IPS DF 6.9 (cell line): ENCODE measurements at regions not wholly inside any gene's neighbourhood (a gene's known extent, or its start where the extent isn't known, plus 50 kb on each side); places are given as distances from the start of the nearest gene placed in this dataset.

Experiments used
- DNase-seq: peaks from one replicate; pipeline ENCODE4 v3.0.0-alpha.2; 2013; ENCODE audit warnings: low read depth, low spot score
- H3K27ac ChIP-seq: one replicate; pipeline ENCODE4 v1.5.1; 2013; ENCODE audit warnings: low read length, control low read depth
- H3K27me3 ChIP-seq: 2 replicates; pipeline ENCODE4 v1.6.1; 2013; ENCODE audit warnings: mild to moderate bottlenecking, low read length; ENCODE audit not compliant: control insufficient read depth, insufficient read depth
- H3K36me3 ChIP-seq: 2 replicates; pipeline ENCODE4 v1.6.1; 2013; ENCODE audit warnings: low read length; ENCODE audit not compliant: control insufficient read depth, insufficient read depth
- H3K4me1 ChIP-seq: 2 replicates; pipeline ENCODE4 v1.6.1; 2013; ENCODE audit warnings: low read length; ENCODE audit not compliant: control insufficient read depth, insufficient read depth
- H3K4me3 ChIP-seq: 2 replicates; pipeline ENCODE4 v1.5.1; 2013; ENCODE audit warnings: mild to moderate bottlenecking, low read length
- H3K9me3 ChIP-seq: 2 replicates; pipeline ENCODE4 v1.6.1; 2013; ENCODE audit warnings: low read length, inconsistent platforms; ENCODE audit not compliant: control insufficient read depth, insufficient read depth
- WGBS: extraction: QIAGEN DNeasy Blood & Tissue Kit; methylation state at CpG from one replicate; pipeline ENCODE4 v1.1.7; 2013; ENCODE audit warnings: mixed read lengths, missing lambda C conversion rate; ENCODE audit not compliant: insufficient read length, insufficient coverage; 5-methylcytosine and 5-hydroxymethylcytosine counted together

DNA sequence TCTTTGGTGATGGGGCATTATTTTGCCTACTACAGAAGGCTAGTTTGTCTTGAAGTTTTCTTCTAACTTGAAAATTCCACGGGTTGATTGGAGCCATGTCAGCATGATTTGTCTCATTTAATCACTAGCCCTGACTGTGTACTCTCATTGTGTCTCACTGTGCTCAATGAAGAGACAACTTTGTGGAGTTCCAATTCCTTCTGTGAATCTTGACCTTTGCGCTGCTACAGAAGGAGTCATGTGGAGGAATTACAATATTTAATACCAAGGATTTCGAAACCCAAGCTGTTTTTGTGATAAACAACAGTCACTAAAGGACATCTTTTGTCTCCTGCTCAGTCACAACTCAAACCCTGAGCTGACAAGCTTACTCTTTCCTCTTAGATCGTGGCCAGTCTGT is 98.6 kb upstream of the ACTBL2 start:
- DNase-seq, result no peak
- H3K27ac ChIP-seq, result no peak overlapping the region
- no peak overlapping the region for H3K4me3 ChIP-seq
- no peaks in the 10 kb centered on the region for H3K9me3 ChIP-seq
- no peaks in the 10 kb centered on the region for H3K36me3 ChIP-seq
- no CpG with 5 or more reads among the region's 4 CpGs for whole genome bisulfite sequencing
- no peaks in the 10 kb centered on the region for H3K27me3 ChIP-seq
- no peaks in the 10 kb centered on the region for H3K4me1 ChIP-seq

GRCh38 chr5:57577432-57578175 is 95.0 kb upstream of the ACTBL2 start:
- DNase-seq, result no peak
- no peaks in the 10 kb centered on the region for H3K9me3 ChIP-seq

GRCh38 chr5:57576317-57576716 is 93.7 kb upstream of the ACTBL2 start:
- no peak overlapping the region for H3K27ac ChIP-seq
- no CpG with 5 or more reads among the region's 6 CpGs for WGBS
- no peaks in the 10 kb centered on the region for H3K36me3 ChIP-seq
- no peaks in the 10 kb centered on the region for H3K27me3 ChIP-seq
- no peak for DNase-seq
- H3K4me3 ChIP-seq, result no peak overlapping the region
- H3K4me1 ChIP-seq, result no peaks in the 10 kb centered on the region
- H3K9me3 ChIP-seq, result no peaks in the 10 kb centered on the region

More at GRCh38 chr5:57577432-57578175, 95.0 kb upstream of the ACTBL2 start:
- H3K27ac ChIP-seq, result no peak overlapping the region
- H3K36me3 ChIP-seq, result no peaks in the 10 kb centered on the region
- H3K27me3 ChIP-seq, result no peaks in the 10 kb centered on the region
- H3K4me1 ChIP-seq, result no peaks in the 10 kb centered on the region
- H3K4me3 ChIP-seq, result no peak overlapping the region
- no CpG with 5 or more reads among the region's 8 CpGs for WGBS

GRCh38 chr5:57575839-57576238 is 93.2 kb upstream of the ACTBL2 start:
- Histone ChIP-seq H3K9me3 (no peaks in the 10 kb centered on the region), H3K27ac (no peak overlapping the region), H3K36me3 (no peaks in the 10 kb centered on the region), H3K27me3 (no peaks in the 10 kb centered on the region), H3K4me3 (no peak overlapping the region), H3K4me1 (no peaks in the 10 kb centered on the region)
- DNase-seq, result no peak
- WGBS, result no CpG with 5 or more reads among the region's 9 CpGs

DNA sequence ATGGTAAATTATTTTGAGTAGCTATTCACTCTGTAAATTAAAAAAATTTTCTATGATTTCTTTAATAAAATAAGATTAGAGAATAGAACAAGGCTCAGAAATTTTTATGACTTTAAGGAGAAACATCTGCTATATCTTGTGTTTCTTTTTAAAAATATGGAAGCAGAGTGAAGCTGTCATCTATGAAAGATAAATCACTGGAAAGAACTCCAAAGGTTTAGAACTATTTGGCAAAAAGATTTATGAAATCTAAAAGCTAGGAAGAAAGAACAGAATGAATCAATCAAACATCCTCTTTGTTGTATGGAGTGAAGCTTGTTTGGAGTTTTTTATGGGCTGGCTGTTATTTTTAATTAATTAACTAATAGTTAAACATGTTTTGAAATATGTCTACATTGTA is 89.8 kb upstream of the ACTBL2 start:
- no peak overlapping the region for H3K27ac ChIP-seq
- no peaks in the 10 kb centered on the region for H3K36me3 ChIP-seq
- H3K4me1 ChIP-seq, result no peaks in the 10 kb centered on the region
- no peaks in the 10 kb centered on the region for H3K9me3 ChIP-seq
- H3K27me3 ChIP-seq, result no peaks in the 10 kb centered on the region
- no peak overlapping the region for H3K4me3 ChIP-seq
- DNase-seq, result no peak

DNA sequence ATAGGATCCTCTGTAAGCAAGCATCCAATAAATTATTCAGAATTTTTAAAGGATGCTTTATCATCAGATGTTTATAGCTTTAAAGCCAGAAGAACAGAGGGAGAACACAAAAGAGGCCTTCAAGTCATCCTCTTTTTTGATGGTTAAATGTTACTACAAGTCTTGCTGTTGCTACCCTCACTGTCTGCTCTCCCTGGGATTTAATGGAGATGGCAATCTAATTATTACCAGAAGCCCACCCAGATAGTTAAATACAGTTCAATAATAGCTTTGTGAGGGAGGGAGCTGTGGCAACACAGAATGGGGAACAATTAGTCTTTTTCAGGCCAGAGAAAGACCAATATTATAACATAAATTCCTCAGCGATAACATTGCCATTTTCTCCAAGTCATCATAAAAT is 87.0 kb upstream of the ACTBL2 start:
- WGBS, result no CpG with 5 or more reads among the region's 1 CpG
- no peak for DNase-seq
- no peaks in the 10 kb centered on the region for H3K4me1 ChIP-seq
- no peak overlapping the region for H3K27ac ChIP-seq
- H3K4me3 ChIP-seq, result no peak overlapping the region
- H3K36me3 ChIP-seq, result no peaks in the 10 kb centered on the region
- H3K27me3 ChIP-seq, result no peaks in the 10 kb centered on the region
- H3K9me3 ChIP-seq, result no peaks in the 10 kb centered on the region

DNA sequence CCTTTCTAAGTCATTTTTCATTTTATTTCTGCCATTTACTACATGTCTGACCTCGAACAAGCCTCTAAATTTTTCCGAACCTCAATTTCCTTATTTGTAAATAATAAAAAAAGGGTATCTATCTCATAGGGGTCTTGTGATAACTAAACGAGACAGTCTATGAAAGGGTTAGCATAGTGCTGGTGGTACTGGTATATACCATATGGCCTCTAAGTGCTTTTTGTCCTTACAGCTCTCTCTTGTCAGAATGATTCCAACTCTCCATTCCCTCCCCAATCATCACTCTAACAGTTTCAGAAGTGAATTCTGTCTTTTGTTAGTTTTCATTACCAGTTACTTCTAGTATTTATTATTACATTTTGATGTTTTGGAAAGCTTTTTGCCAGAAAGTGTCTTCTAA is 85.5 kb upstream of the ACTBL2 start:
- DNase-seq, result no peak
- Histone ChIP-seq H3K27ac (no peak overlapping the region), H3K9me3 (no peaks in the 10 kb centered on the region), H3K36me3 (no peaks in the 10 kb centered on the region), H3K4me1 (no peaks in the 10 kb centered on the region), H3K4me3 (no peak overlapping the region), H3K27me3 (no peaks in the 10 kb centered on the region)
- WGBS, result no CpG with 5 or more reads among the region's 3 CpGs

DNA sequence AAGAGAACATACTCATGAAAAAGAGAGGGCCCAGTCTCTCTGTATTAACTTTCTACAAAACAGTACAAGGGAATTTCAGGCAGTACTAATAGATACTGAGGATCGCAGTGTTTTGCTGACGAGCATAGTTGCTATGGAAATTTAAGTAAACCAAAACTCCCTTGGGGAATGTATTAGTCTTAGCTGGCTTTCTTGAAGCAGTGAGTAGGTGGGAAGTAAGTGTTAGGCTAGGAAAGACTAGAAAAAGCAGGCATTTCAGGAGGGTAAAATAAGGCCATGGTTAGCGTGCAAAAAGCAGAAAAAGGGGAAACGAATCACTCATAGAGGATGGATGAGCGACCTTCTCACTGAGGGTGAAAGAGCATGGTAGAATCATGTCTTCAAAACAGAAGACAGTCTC is 84.3 kb upstream of the ACTBL2 start:
- Histone ChIP-seq H3K4me3 (no peak overlapping the region), H3K9me3 (no peaks in the 10 kb centered on the region), H3K27me3 (no peaks in the 10 kb centered on the region), H3K27ac (no peak overlapping the region), H3K36me3 (no peaks in the 10 kb centered on the region), H3K4me1 (no peaks in the 10 kb centered on the region)
- no peak for DNase-seq
- no CpG with 5 or more reads among the region's 5 CpGs for WGBS

- Histone ChIP-seq H3K36me3 (no peaks in the 10 kb centered on the region), H3K27me3 (no peaks in the 10 kb centered on the region), H3K4me1 (no peaks in the 10 kb centered on the region), H3K9me3 (no peaks in the 10 kb centered on the region), H3K27ac (no peak overlapping the region), H3K4me3 (no peak overlapping the region)
- DNase-seq, result no peak
- no CpG with 5 or more reads among the region's 3 CpGs for WGBS
Measured at GRCh38 chr5:57561231-57561842, 78.7 kb upstream of the ACTBL2 start.

- DNase-seq, result no peak
- no peak overlapping the region for H3K4me3 ChIP-seq
- H3K27me3 ChIP-seq, result no peaks in the 10 kb centered on the region
- no peaks in the 10 kb centered on the region for H3K36me3 ChIP-seq
- H3K9me3 ChIP-seq, result no peaks in the 10 kb centered on the region
- WGBS, result no CpG with 5 or more reads among the region's 3 CpGs
- no peak overlapping the region for H3K27ac ChIP-seq
- H3K4me1 ChIP-seq, result no peaks in the 10 kb centered on the region
Measured at GRCh38 chr5:57559110-57559635, 76.6 kb upstream of the ACTBL2 start.

GRCh38 chr5:57552033-57552432 is 69.4 kb upstream of the ACTBL2 start:
- Histone ChIP-seq H3K27me3 (no peaks in the 10 kb centered on the region), H3K4me1 (no peaks in the 10 kb centered on the region)
- no CpG with 5 or more reads among the region's 3 CpGs for WGBS

More at GRCh38 chr5:57552033-57552432, 69.4 kb upstream of the ACTBL2 start:
- Histone ChIP-seq H3K4me3 (no peak overlapping the region), H3K9me3 (no peaks in the 10 kb centered on the region), H3K27ac (no peak overlapping the region), H3K36me3 (no peaks in the 10 kb centered on the region)
- no peak for DNase-seq
